HepG2 (cell line): ENCODE measurements at regions not wholly inside any gene's neighbourhood (a gene's known extent, or its start where the extent isn't known, plus 50 kb on each side); places are given as distances from the start of the nearest gene placed in this dataset.
A peak's percentile ranks its signal among the peaks of the same experiment; 100 is the strongest.

ENCODE experiments used
- ATAC-seq: fragments of 200-7000 bp; cut with Tn5 transposase; 3 replicates; pipeline ENCODE4 v1.9.1; 2020; ENCODE audit warnings: mild to moderate bottlenecking, moderate library complexity
- BruUV-seq: library from RNA; stranded (reverse); fragments of 400-500 nt; replicated peaks from 2 replicates; lab custom pipeline; 2021; lab: Mats Ljungman, UMichigan
- CTCF ChIA-PET: fragments of 300-600 bp; formaldehyde crosslinking; extraction: SDS; loops from one replicate; lab custom pipeline; 2021; ENCODE audit warnings: low total read pairs, inconsistent platforms, low intra/inter-chr PET ratio; lab: Yijun Ruan, JAX
- POLR2A ChIA-PET: fragments of 350-600 bp; sonication (Branson Sonifier 250); formaldehyde crosslinking; loops from one replicate; lab custom pipeline; 2020; ENCODE audit warnings: antibody characterized with exemption, inconsistent platforms; lab: Yijun Ruan, JAX
- DNase-seq: peaks from one replicate; pipeline ENCODE4 v3.0.0-alpha.2; 2015; ENCODE audit warnings: low spot score
- FAIRE-seq: peaks from 3 replicates; lab custom pipeline; 2011; peaks lifted over from hg19 to GRCh38; lab: Jason Lieb, UNC
- H2AFZ ChIP-seq: one replicate; pipeline ENCODE4 v1.6.1; 2011; ENCODE audit warnings: low read length, inconsistent platforms
- H3K27ac ChIP-seq: fragments of 300-600 bp; 3 replicates; pipeline ENCODE4 v1.8.0; 2011; ENCODE audit warnings: mixed run types, mild to moderate bottlenecking, mixed read lengths, low read length, inconsistent platforms; ENCODE audit not compliant: insufficient read depth; ENCODE audit errors: extremely low read length
- H3K27me3 ChIP-seq, 2 experiments: fragments of 200-600 bp in 1 of 2; 2 replicates in 1 of 2; 3 replicates in 1 of 2; pipeline versions ENCODE4 v1.6.0 to v1.8.0; 2011; ENCODE audit warnings: low read length in 2 of 2, mild to moderate bottlenecking in 2 of 2, moderate library complexity in 2 of 2, inconsistent platforms in 1 of 2; ENCODE audit not compliant: insufficient read depth in 2 of 2, control insufficient read depth in 1 of 2
- H3K36me3 ChIP-seq, 2 experiments: fragments of 200-600 bp in 1 of 2; replicated peaks in 1 of 2; 2 replicates in 1 of 2; 3 replicates in 1 of 2; pipeline versions ENCODE4 v1.5.1 to v1.8.0; 2011; ENCODE audit warnings: low read length in 2 of 2, inconsistent platforms in 1 of 2; ENCODE audit not compliant: insufficient read depth in 2 of 2, control insufficient read depth in 1 of 2
- H3K4me1 ChIP-seq: 2 replicates; pipeline ENCODE4 v1.5.1; 2012; ENCODE audit warnings: low read length, inconsistent platforms; ENCODE audit not compliant: insufficient read depth
- H3K4me2 ChIP-seq: 2 replicates; pipeline ENCODE4 v1.6.0; 2011; ENCODE audit warnings: low read depth, low read length, inconsistent platforms
- H3K4me3 ChIP-seq, 3 experiments: fragments of 200-600 bp in 1 of 3; sonication (generic), shearing (Covaris generic) in 1 of 3; replicated peaks in 1 of 3; 2 replicates each; pipeline ENCODE4 v1.5.1; 2011 to 2016; ENCODE audit warnings: low read length in 3 of 3, inconsistent platforms in 2 of 3, low read depth in 2 of 3, mild to moderate bottlenecking in 2 of 3, control low read depth in 1 of 3, mixed read lengths in 1 of 3; ENCODE audit not compliant: insufficient read depth in 1 of 3
- H3K79me2 ChIP-seq: one replicate; pipeline ENCODE4 v1.6.1; 2011; ENCODE audit warnings: low read length, inconsistent platforms; ENCODE audit not compliant: insufficient read depth
- H3K9ac ChIP-seq: 2 replicates; pipeline ENCODE4 v1.6.0; 2011; ENCODE audit warnings: mild to moderate bottlenecking, low read depth, low read length, inconsistent platforms; ENCODE audit not compliant: insufficient read depth
- H3K9me3 ChIP-seq: 2 replicates; pipeline ENCODE4 v1.5.1; 2012; ENCODE audit warnings: mild to moderate bottlenecking, low read length
- H4K20me1 ChIP-seq: 2 replicates; pipeline ENCODE4 v1.6.0; 2011; ENCODE audit warnings: inconsistent platforms, mild to moderate bottlenecking, low read length, moderate library complexity; ENCODE audit not compliant: insufficient read depth
- ASH2L ChIP-seq: fragments of 300-600, 200-600 bp; sonication (generic); IDR thresholded peaks from 2 replicates; pipeline ENCODE4 v1.7.0; 2017; ENCODE audit warnings: low read depth, mild to moderate bottlenecking, moderate library complexity, mixed read lengths, low read length; ENCODE audit not compliant: insufficient read length
- ATM ChIP-seq: fragments of 450-650 bp; IDR thresholded peaks from 2 replicates; pipeline ENCODE4 v1.7.1; 2017; ENCODE audit warnings: mild to moderate bottlenecking, borderline replicate concordance
- CBFB ChIP-seq: sonication (generic); formaldehyde crosslinking; IDR thresholded peaks from 2 replicates; pipeline ENCODE4 v1.4.0; 2020; ENCODE audit warnings: missing genetic modification reagents
- ESRRA ChIP-seq: sonication (generic); formaldehyde crosslinking; IDR thresholded peaks from 2 replicates; pipeline ENCODE4 v1.5.1; 2020; ENCODE audit warnings: mild to moderate bottlenecking, low read depth, missing genetic modification reagents
- ETV5 ChIP-seq: IDR thresholded peaks from 2 replicates; pipeline ENCODE4 v1.6.1; 2018; ENCODE audit warnings: missing biosample characterization, missing genetic modification reagents, inconsistent platforms, borderline replicate concordance
- FOSL2 ChIP-seq: sonication (generic); formaldehyde crosslinking; IDR thresholded peaks from 2 replicates; pipeline ENCODE4 v1.4.0; 2020; ENCODE audit warnings: missing genetic modification reagents
- HHEX ChIP-seq: IDR thresholded peaks from 2 replicates; pipeline ENCODE4 v1.6.1; 2016; ENCODE audit warnings: control low read depth
- JUNB ChIP-seq: sonication (generic); formaldehyde crosslinking; IDR thresholded peaks from 2 replicates; pipeline ENCODE4 v1.8.0; 2022; ENCODE audit warnings: missing genetic modification reagents, mild to moderate bottlenecking, borderline replicate concordance
- MBNL3 ChIP-seq: fragments of 250-450 bp; sonication (Bioruptor Pico); conservative IDR thresholded peaks from 2 replicates; pipeline ENCODE4 v1.8.0; 2022; ENCODE audit warnings: mild to moderate bottlenecking, inconsistent platforms
- NCOR1 ChIP-seq: fragments of 200-600 bp; sonication (generic); IDR thresholded peaks from 2 replicates; pipeline ENCODE4 v1.7.0; 2017; ENCODE audit warnings: antibody characterized with exemption, low read length, borderline replicate concordance
- NFE2L1 ChIP-seq: sonication (generic); formaldehyde crosslinking; IDR thresholded peaks from 2 replicates; pipeline ENCODE4 v1.4.0; 2020; ENCODE audit warnings: missing genetic modification reagents, mild to moderate bottlenecking, borderline replicate concordance
- NFKB2 ChIP-seq: sonication (generic); formaldehyde crosslinking; IDR thresholded peaks from 2 replicates; pipeline ENCODE4 v1.4.0; 2020; ENCODE audit warnings: missing genetic modification reagents, borderline replicate concordance
- POLR2AphosphoS5 ChIP-seq: IDR thresholded peaks from 2 replicates; pipeline ENCODE4 v1.6.1; 2012; ENCODE audit warnings: low read depth, low read length
- REPIN1 ChIP-seq: sonication (generic); formaldehyde crosslinking; IDR thresholded peaks from 2 replicates; pipeline ENCODE4 v1.8.0; 2022; ENCODE audit warnings: missing genetic modification reagents, low read depth, mild to moderate bottlenecking, borderline replicate concordance
- SNAI1 ChIP-seq: sonication (generic); formaldehyde crosslinking; IDR thresholded peaks from 2 replicates; pipeline ENCODE4 v1.5.0; 2020; ENCODE audit warnings: mild to moderate bottlenecking, missing genetic modification reagents, borderline replicate concordance
- TBX3 ChIP-seq: fragments of 450-650 bp; IDR thresholded peaks from 2 replicates; pipeline ENCODE4 v1.6.1; 2017; ENCODE audit warnings: antibody characterized with exemption, mild to moderate bottlenecking, inconsistent platforms, borderline replicate concordance
- ZFP36 ChIP-seq: fragments of 150-350 bp; IDR thresholded peaks from 2 replicates; pipeline ENCODE4 v1.6.1; 2018; ENCODE audit warnings: borderline replicate concordance, low read length, low read depth; ENCODE audit not compliant: partially characterized antibody
- ZNF709 ChIP-seq: sonication (generic); formaldehyde crosslinking; IDR thresholded peaks from 2 replicates; pipeline ENCODE4 v1.5.0; 2020; ENCODE audit warnings: mild to moderate bottlenecking, missing genetic modification reagents
- WGBS: methylation state at CpG from one replicate; pipeline ENCODE4 v1.1.6; 2017; ENCODE audit warnings: low lambda C conversion rate; 5-methylcytosine and 5-hydroxymethylcytosine counted together
- in situ Hi-C: cut with HindIII; loops from 2 replicates; pipeline ENCODE4 v1.10.0; 2017; ENCODE audit warnings: low pct_unique_long_range_greater_than_20kb; ENCODE audit not compliant: extremely low pct_ligation_motif_present
- intact Hi-C: fragments of 100-400 bp; cut with micrococcal nuclease; formaldehyde crosslinking; loops from one replicate; pipeline ENCODE4 v1.10.0; 2022; ENCODE audit not compliant: unreplicated experiment
- TF ChIP-seq, protein P1 (sequence below): sonication (generic); formaldehyde crosslinking; IDR thresholded peaks from 2 replicates; pipeline ENCODE4 v1.5.0; 2020; ENCODE audit warnings: mild to moderate bottlenecking, low read depth, missing genetic modification reagents, borderline replicate concordance
- TF ChIP-seq, protein P2 (sequence below): sonication (generic); formaldehyde crosslinking; IDR thresholded peaks from 2 replicates; pipeline ENCODE4 v1.5.1; 2020; ENCODE audit warnings: mild to moderate bottlenecking, missing genetic modification reagents, borderline replicate concordance

DNA sequence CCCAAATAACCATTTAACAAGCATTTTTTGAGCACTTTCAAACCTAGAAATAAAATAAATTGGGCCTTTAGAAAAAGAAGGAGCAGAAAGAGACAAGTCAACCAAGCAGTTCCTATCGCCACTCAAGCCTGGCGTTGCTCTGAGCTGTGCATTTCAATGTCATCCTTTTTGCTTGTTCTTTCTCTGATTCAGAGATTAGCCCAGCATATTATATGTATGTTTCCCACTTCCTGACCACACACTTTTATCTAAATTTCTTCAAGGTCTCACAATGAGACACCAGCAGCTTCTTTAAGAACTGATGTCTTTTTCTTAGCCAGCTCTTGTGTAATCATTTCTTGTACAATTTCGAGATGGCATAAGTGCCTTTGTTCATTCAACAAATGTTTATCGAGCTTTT is 344.5 kb upstream of the ID2 start:
- Histone ChIP-seq H2AFZ (no peak overlapping the region), H3K4me3 (no peak overlapping the region), H3K27ac (no peak overlapping the region), H3K9ac (no peak overlapping the region), H3K36me3 (no peaks in the 10 kb centered on the region), H3K9me3 (no peaks in the 10 kb centered on the region), H3K79me2 (no peaks in the 10 kb centered on the region), H4K20me1 (no peaks in the 10 kb centered on the region), H3K4me2 (no peak overlapping the region), H3K4me1 (peaks cover 14% of the 10 kb centered on the region; the same call in 1 of the 2 replicates), H3K27me3 (peaks cover 0 to 10% of the 10 kb centered on the region in 2 experiments; a peak in 1 of 5 replicates)
- WGBS: 37% methylated on average over 4 of the region's 4 CpGs
- POLR2A ChIA-PET: no interaction called here
- ATAC-seq (no peak), FAIRE-seq (no peak), DNase-seq (no peak)
- no TSS peak for BruUV-seq
- intact Hi-C loops (no loop called here), in situ Hi-C loops (no loop called here)
- no peak for TF ChIP-seq TBX3
- no peak for TF ChIP-seq ZFP36
- no peak for TF ChIP-seq MBNL3 (CRISPR knock-in tag)
- TF ChIP-seq HHEX (CRISPR knock-in tag): no peak
- TF ChIP-seq CBFB (CRISPR knock-in tag): no peak
- no peak for TF ChIP-seq SNAI1
- CTCF ChIA-PET: no interaction called here

DNA sequence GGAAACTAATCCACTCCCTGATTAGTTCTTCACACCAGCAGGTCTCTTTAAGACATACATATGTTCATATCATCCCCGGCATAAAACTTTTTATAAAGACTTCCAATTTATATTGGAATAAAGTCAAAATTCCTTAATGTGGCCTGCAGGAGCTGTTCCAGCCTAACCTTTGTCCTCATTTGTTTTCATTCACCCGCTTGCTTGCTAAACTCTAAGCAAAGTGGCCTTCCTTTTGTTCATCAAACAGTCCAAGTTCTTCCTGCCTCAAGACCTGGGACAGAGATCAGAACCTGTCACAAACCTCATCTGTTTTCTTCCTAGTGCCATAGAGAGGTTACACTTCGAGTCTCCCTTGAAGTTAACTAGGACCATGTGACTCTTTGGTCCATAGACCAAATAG is 339.4 kb upstream of the ID2 start:
- Histone ChIP-seq H3K4me3 (no peak overlapping the region), H3K79me2 (no peaks in the 10 kb centered on the region), H3K27ac (no peak overlapping the region), H3K27me3 (peaks cover 0 to 13% of the 10 kb centered on the region in 2 experiments; a peak in 1 of 5 replicates), H3K4me1 (peaks cover 8% of the 10 kb centered on the region; the same call in 1 of the 2 replicates), H3K36me3 (no peaks in the 10 kb centered on the region), H4K20me1 (no peaks in the 10 kb centered on the region), H3K9me3 (no peaks in the 10 kb centered on the region), H2AFZ (no peak overlapping the region), H3K4me2 (no peak overlapping the region), H3K9ac (no peak overlapping the region)
- WGBS: 3% methylated on average over 3 of the region's 3 CpGs
- DNase-seq (no peak), ATAC-seq (no peak), FAIRE-seq (peak; percentile 28)
- no TSS peak for BruUV-seq
- ChIA-PET CTCF (no interaction called here), POLR2A (no interaction called here)
- intact Hi-C loops (no loop called here), in situ Hi-C loops (no loop called here)
- no peak for TF ChIP-seq ATM
- TF ChIP-seq NFKB2 (CRISPR knock-in tag): no peak
- TF ChIP-seq, protein P1, sequence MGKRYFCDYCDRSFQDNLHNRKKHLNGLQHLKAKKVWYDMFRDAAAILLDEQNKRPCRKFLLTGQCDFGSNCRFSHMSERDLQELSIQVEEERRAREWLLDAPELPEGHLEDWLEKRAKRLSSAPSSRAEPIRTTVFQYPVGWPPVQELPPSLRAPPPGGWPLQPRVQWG (CRISPR knock-in tag): no peak
- TF ChIP-seq JUNB (CRISPR knock-in tag): no peak
- no peak for TF ChIP-seq ESRRA (CRISPR knock-in tag)
- no peak for TF ChIP-seq ASH2L
- no peak for TF ChIP-seq FOSL2 (CRISPR knock-in tag)
- TF ChIP-seq POLR2AphosphoS5: no peak
- TF ChIP-seq ETV5 (CRISPR knock-in tag): no peak
- no peak for TF ChIP-seq NFE2L1 (CRISPR knock-in tag)
- TF ChIP-seq NCOR1: no peak
- TF ChIP-seq REPIN1: no peak
- no peak for TF ChIP-seq ZNF709 (CRISPR knock-in tag)
- TF ChIP-seq, protein P2, sequence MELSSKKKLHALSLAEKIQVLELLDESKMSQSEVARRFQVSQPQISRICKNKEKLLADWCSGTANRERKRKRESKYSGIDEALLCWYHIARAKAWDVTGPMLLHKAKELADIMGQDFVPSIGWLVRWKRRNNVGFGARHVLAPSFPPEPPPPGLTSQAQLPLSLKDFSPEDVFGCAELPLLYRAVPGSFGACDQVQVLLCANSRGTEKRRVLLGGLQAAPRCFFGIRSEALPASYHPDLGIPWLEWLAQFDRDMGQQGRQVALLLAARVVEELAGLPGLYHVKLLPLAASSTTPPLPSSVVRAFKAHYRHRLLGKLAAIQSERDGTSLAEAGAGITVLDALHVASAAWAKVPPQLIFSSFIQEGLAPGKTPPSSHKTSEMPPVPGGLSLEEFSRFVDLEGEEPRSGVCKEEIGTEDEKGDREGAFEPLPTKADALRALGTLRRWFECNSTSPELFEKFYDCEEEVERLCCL (CRISPR knock-in tag): no peak
